H9 (cell line): ENCODE measurements at regions not wholly inside any gene's neighbourhood (a gene's known extent, or its start where the extent isn't known, plus 50 kb on each side); places are given as distances from the start of the nearest gene placed in this dataset.

ENCODE experiments used
- DNase-seq: peaks from one replicate; pipeline ENCODE4 v3.0.0-alpha.2; 2017
- H2AFZ ChIP-seq: one replicate; pipeline ENCODE4 v1.6.1; 2013; ENCODE audit warnings: mild to moderate bottlenecking, low read length, control low read depth, moderate library complexity
- H2AK5ac ChIP-seq: 2 replicates; pipeline ENCODE4 v1.6.1; 2013; ENCODE audit warnings: low read length, control low read depth, mixed read lengths; ENCODE audit not compliant: insufficient read length
- H2BK120ac ChIP-seq: one replicate; pipeline ENCODE4 v1.6.1; 2013; ENCODE audit warnings: low read depth, mild to moderate bottlenecking, low read length, control low read depth, inconsistent platforms; ENCODE audit not compliant: poor library complexity, severe bottlenecking
- H2BK12ac ChIP-seq: 2 replicates; pipeline ENCODE4 v1.6.1; 2013; ENCODE audit warnings: low read length, control low read depth, mixed read lengths, low read depth; ENCODE audit not compliant: insufficient read length
- H2BK15ac ChIP-seq: 2 replicates; pipeline ENCODE4 v1.6.1; 2013; ENCODE audit warnings: low read depth, low read length, control low read depth
- H2BK20ac ChIP-seq: one replicate; pipeline ENCODE4 v1.6.1; 2013; ENCODE audit warnings: low read depth, mild to moderate bottlenecking, low read length, control low read depth, inconsistent platforms; ENCODE audit not compliant: poor library complexity, severe bottlenecking
- H2BK5ac ChIP-seq: 2 replicates; pipeline ENCODE4 v1.6.1; 2013; ENCODE audit warnings: low read length, control low read depth, mixed read lengths; ENCODE audit not compliant: insufficient read length
- H3K14ac ChIP-seq: 2 replicates; pipeline ENCODE4 v1.6.1; 2013; ENCODE audit warnings: low read length, control low read depth; ENCODE audit not compliant: insufficient read depth
- H3K18ac ChIP-seq: 2 replicates; pipeline ENCODE4 v1.6.1; 2013; ENCODE audit warnings: low read depth, mild to moderate bottlenecking, mixed read lengths, low read length, control low read depth; ENCODE audit not compliant: insufficient read length
- H3K23ac ChIP-seq: 2 replicates; pipeline ENCODE4 v1.6.1; 2013; ENCODE audit warnings: low read length, control low read depth, mixed read lengths, low read depth; ENCODE audit not compliant: insufficient read length
- H3K23me2 ChIP-seq: 2 replicates; pipeline ENCODE4 v1.6.1; 2013; ENCODE audit warnings: low read depth, mild to moderate bottlenecking, mixed read lengths, low read length, control low read depth; ENCODE audit not compliant: insufficient read length, poor library complexity, severe bottlenecking
- H3K27ac ChIP-seq: 2 replicates; pipeline ENCODE4 v1.5.1; 2013; ENCODE audit warnings: low read length, control low read depth, mixed read lengths, low read depth; ENCODE audit not compliant: insufficient read length
- H3K27me3 ChIP-seq: 2 replicates; pipeline ENCODE4 v1.6.1; 2013; ENCODE audit warnings: low read length, control low read depth, inconsistent platforms; ENCODE audit not compliant: insufficient read depth
- H3K4ac ChIP-seq: 2 replicates; pipeline ENCODE4 v1.6.1; 2013; ENCODE audit warnings: low read depth, mild to moderate bottlenecking, control low read depth, inconsistent platforms, low read length, moderate library complexity
- H3K4me1 ChIP-seq: 2 replicates; pipeline ENCODE4 v1.6.1; 2013; ENCODE audit warnings: low read length, control low read depth, inconsistent platforms; ENCODE audit not compliant: insufficient read depth
- H3K4me2 ChIP-seq: 2 replicates; pipeline ENCODE4 v1.6.1; 2013; ENCODE audit warnings: low read length, control low read depth, mixed read lengths; ENCODE audit not compliant: insufficient read length, insufficient read depth
- H3K56ac ChIP-seq: 2 replicates; pipeline ENCODE4 v1.6.1; 2013; ENCODE audit warnings: low read depth, mild to moderate bottlenecking, mixed read lengths, low read length, control low read depth; ENCODE audit not compliant: insufficient read length
- H3K79me1 ChIP-seq: 2 replicates; pipeline ENCODE4 v1.6.1; 2013; ENCODE audit warnings: low read depth, mild to moderate bottlenecking, moderate library complexity, low read length, control low read depth, inconsistent platforms; ENCODE audit not compliant: insufficient read depth, poor library complexity, severe bottlenecking
- H3K79me2 ChIP-seq: 2 replicates; pipeline ENCODE4 v1.6.1; 2013; ENCODE audit warnings: low read length, control low read depth, inconsistent platforms; ENCODE audit not compliant: insufficient read depth
- H3K9ac ChIP-seq: 2 replicates; pipeline ENCODE4 v1.6.1; 2013; ENCODE audit warnings: low read length, control low read depth, mixed read lengths; ENCODE audit not compliant: insufficient read length; ENCODE audit errors: extremely low read depth
- H3K9me3 ChIP-seq: one replicate; pipeline ENCODE4 v1.6.1; 2013; ENCODE audit warnings: low read depth, low read length, inconsistent platforms; ENCODE audit not compliant: control insufficient read depth
- H3T11ph ChIP-seq: one replicate; pipeline ENCODE4 v1.6.1; 2013; ENCODE audit warnings: mild to moderate bottlenecking, low read length, control low read depth, inconsistent platforms
- H4K20me1 ChIP-seq: one replicate; pipeline ENCODE4 v1.6.1; 2013; ENCODE audit not compliant: control insufficient read depth, insufficient read length, insufficient read depth
- H4K5ac ChIP-seq: 2 replicates; pipeline ENCODE4 v1.6.1; 2013; ENCODE audit warnings: low read depth, mild to moderate bottlenecking, mixed read lengths, low read length, control low read depth; ENCODE audit not compliant: insufficient read length
- H4K8ac ChIP-seq: replicated peaks from 2 replicates; pipeline ENCODE4 v1.6.1; 2013; ENCODE audit warnings: low read length, control low read depth, mixed read lengths, low read depth; ENCODE audit not compliant: insufficient read length
- H4K91ac ChIP-seq: 2 replicates; pipeline ENCODE4 v1.6.1; 2013; ENCODE audit warnings: low read depth, mild to moderate bottlenecking, moderate library complexity, mixed read lengths, low read length, control low read depth; ENCODE audit not compliant: insufficient read length
- H3K27ac Mint-ChIP-seq, 3 experiments: 2 replicates in 2 of 3; 3 replicates in 1 of 3; pipeline ENCODE4 v1.8.0; 2020 to 2021; ENCODE audit warnings: mixed read lengths in 3 of 3, mild to moderate bottlenecking in 1 of 3, moderate library complexity in 1 of 3
- H3K27me3 Mint-ChIP-seq: 2 replicates; pipeline ENCODE4 v1.8.0; 2021; ENCODE audit warnings: low read depth, mild to moderate bottlenecking, moderate library complexity, mixed read lengths
- H3K36me3 Mint-ChIP-seq, 3 experiments: 2 replicates in 2 of 3; 3 replicates in 1 of 3; pipeline ENCODE4 v1.8.0; 2020 to 2021; ENCODE audit warnings: low read depth in 3 of 3, mixed read lengths in 3 of 3; ENCODE audit not compliant: insufficient read depth in 1 of 3
- H3K4me1 Mint-ChIP-seq, 2 experiments: 2 replicates each; pipeline ENCODE4 v1.8.0; 2020; ENCODE audit warnings: mixed read lengths in 2 of 2
- H3K4me3 Mint-ChIP-seq, 2 experiments: 2 replicates in 1 of 2; 3 replicates in 1 of 2; pipeline ENCODE4 v1.8.0; 2020 to 2021; ENCODE audit warnings: mild to moderate bottlenecking in 2 of 2, mixed read lengths in 2 of 2, moderate library complexity in 1 of 2
- H3K9me3 Mint-ChIP-seq, 2 experiments: 2 replicates in 1 of 2; 3 replicates in 1 of 2; pipeline ENCODE4 v1.8.0; 2020; ENCODE audit warnings: mild to moderate bottlenecking in 2 of 2, mixed read lengths in 2 of 2, moderate library complexity in 1 of 2
- TF ChIP-seq, protein P1 (sequence below): fragments of 200-600 bp; sonication (generic); conservative IDR thresholded peaks from 3 replicates; pipeline ENCODE4 v1.8.0; 2021; ENCODE audit warnings: antibody characterized with exemption, mild to moderate bottlenecking

GRCh38 chrX:107398115-107398514 lies 51.3 kb upstream of the FRMPD3 start:
- Histone ChIP-seq H3K23ac (no peak overlapping the region), H4K8ac (no peak overlapping the region), H3K27me3 (no peaks in the 10 kb centered on the region), H3K18ac (no peak overlapping the region), H3K79me1 (no peaks in the 10 kb centered on the region), H2BK120ac (no peak overlapping the region), H2AFZ (no peak overlapping the region), H2BK12ac (no peak overlapping the region), H2BK5ac (no peak overlapping the region), H3K4ac (no peak overlapping the region), H4K91ac (no peak overlapping the region), H3K4me2 (no peak overlapping the region), H2AK5ac (no peak overlapping the region), H3K23me2 (no peaks in the 10 kb centered on the region), H2BK20ac (no peak overlapping the region), H3K9me3 (no peaks in the 10 kb centered on the region), H3K27ac (no peak overlapping the region), H4K5ac (no peak overlapping the region), H3K4me1 (no peaks in the 10 kb centered on the region), H4K20me1 (no peaks in the 10 kb centered on the region), H3K14ac (no peak overlapping the region), H3T11ph (no peak overlapping the region), H3K79me2 (no peaks in the 10 kb centered on the region), H3K56ac (no peak overlapping the region), H3K9ac (no peak overlapping the region), H2BK15ac (no peak overlapping the region)
- H3K4me3 Mint-ChIP-seq, result no peak overlapping the region
- H3K36me3 Mint-ChIP-seq, result peaks cover 0 to 4% (median 0%) of the 10 kb centered on the region in 3 experiments; a peak in 1 of 7 replicates
- peaks cover 3 to 49% of the 10 kb centered on the region in 2 experiments; a peak in 4 of 5 replicates for H3K9me3 Mint-ChIP-seq
- DNase-seq, result no peak
- H3K27me3 Mint-ChIP-seq, result no peaks in the 10 kb centered on the region
- no peaks in the 10 kb centered on the region for H3K4me1 Mint-ChIP-seq
- H3K27ac Mint-ChIP-seq, result no peak overlapping the region
- TF ChIP-seq, protein P1, sequence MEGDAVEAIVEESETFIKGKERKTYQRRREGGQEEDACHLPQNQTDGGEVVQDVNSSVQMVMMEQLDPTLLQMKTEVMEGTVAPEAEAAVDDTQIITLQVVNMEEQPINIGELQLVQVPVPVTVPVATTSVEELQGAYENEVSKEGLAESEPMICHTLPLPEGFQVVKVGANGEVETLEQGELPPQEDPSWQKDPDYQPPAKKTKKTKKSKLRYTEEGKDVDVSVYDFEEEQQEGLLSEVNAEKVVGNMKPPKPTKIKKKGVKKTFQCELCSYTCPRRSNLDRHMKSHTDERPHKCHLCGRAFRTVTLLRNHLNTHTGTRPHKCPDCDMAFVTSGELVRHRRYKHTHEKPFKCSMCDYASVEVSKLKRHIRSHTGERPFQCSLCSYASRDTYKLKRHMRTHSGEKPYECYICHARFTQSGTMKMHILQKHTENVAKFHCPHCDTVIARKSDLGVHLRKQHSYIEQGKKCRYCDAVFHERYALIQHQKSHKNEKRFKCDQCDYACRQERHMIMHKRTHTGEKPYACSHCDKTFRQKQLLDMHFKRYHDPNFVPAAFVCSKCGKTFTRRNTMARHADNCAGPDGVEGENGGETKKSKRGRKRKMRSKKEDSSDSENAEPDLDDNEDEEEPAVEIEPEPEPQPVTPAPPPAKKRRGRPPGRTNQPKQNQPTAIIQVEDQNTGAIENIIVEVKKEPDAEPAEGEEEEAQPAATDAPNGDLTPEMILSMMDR, result no peak
